ENCODE measurements at regions not wholly inside any gene's neighbourhood (a gene's known extent, or its start where the extent isn't known, plus 50 kb on each side); places are given as distances from the start of the nearest gene placed in this dataset.

DNA sequence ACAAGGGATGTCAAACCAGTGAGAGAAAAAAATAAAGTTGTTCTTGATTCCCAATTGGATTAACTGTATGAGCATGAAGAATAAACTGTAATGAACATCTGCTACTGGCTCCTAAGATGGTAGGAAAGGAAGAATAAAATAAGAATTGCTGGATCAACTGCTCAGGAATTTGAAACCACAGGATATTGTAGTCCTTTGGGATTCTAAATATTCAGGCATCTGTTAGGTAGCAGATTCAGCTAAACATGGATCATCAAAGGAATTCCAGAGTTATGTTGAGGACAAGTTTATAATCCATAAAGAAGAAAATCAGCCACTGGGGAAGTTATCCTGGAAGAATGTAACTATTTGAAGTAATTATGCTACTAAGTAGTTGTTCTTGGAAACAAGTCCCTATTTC, 65.8 kb downstream of the ISL1 start:
- no peaks in the 10 kb centered on the region for H3K27me3 ChIP-seq (replicated peaks; ENCODE audit: control insufficient read depth, insufficient read depth, low read length)
- no peaks in the 10 kb centered on the region for H3K36me3 ChIP-seq (ENCODE audit: control insufficient read depth, insufficient read depth, low read length)
- no peak overlapping the region for H3K4me3 ChIP-seq (replicated peaks; ENCODE audit: low read depth, low read length)
- DNase-seq (ENCODE audit: extremely low read depth, insufficient read length), result no peak
- TF ChIP-seq CTCF (IDR thresholded peaks at IDR 0.05; ENCODE audit: insufficient read depth, low read length, poor library complexity, severe bottlenecking), result no peak

- Histone ChIP-seq H3K36me3 (ENCODE audit: control insufficient read depth, insufficient read depth, low read length) (no peaks in the 10 kb centered on the region), H3K27me3 (replicated peaks; ENCODE audit: control insufficient read depth, insufficient read depth, low read length) (no peaks in the 10 kb centered on the region), H3K4me3 (replicated peaks; ENCODE audit: low read depth, low read length) (no peak overlapping the region)
- TF ChIP-seq CTCF (IDR thresholded peaks at IDR 0.05; ENCODE audit: insufficient read depth, low read length, poor library complexity, severe bottlenecking), result no peak
- no peak for DNase-seq (ENCODE audit: extremely low read depth, insufficient read length)
These were observed 69.3 kb downstream of the ISL1 start for GRCh38 chr5:51452562-51452961.

DNA sequence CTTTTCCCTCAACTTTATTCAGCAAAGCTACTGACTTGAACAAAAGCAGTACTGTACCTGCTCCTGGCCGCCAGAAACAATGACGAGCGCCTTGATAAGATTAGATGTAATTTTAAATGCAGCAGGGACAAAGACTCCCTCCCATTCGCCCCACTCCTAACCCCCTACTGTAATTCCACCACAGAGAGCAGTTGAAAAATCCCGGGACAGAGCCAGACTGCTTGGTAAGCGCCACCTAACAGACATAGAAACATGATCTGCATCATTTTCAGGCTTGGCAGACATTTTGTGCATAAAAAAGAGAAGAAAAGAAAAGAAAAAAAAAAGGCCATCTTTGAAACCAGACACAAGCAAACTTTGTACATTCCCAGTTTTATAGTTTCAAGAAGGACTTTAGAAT, 81.9 kb downstream of the ISL1 start:
- DNase-seq (ENCODE audit: extremely low read depth, insufficient read length), result no peak
- TF ChIP-seq CTCF (IDR thresholded peaks at IDR 0.05; ENCODE audit: insufficient read depth, low read length, poor library complexity, severe bottlenecking), result no peak
- no peak overlapping the region for H3K4me3 ChIP-seq (replicated peaks; ENCODE audit: low read depth, low read length)
- no peaks in the 10 kb centered on the region for H3K27me3 ChIP-seq (replicated peaks; ENCODE audit: control insufficient read depth, insufficient read depth, low read length)
- H3K36me3 ChIP-seq (ENCODE audit: control insufficient read depth, insufficient read depth, low read length), result no peaks in the 10 kb centered on the region

DNA sequence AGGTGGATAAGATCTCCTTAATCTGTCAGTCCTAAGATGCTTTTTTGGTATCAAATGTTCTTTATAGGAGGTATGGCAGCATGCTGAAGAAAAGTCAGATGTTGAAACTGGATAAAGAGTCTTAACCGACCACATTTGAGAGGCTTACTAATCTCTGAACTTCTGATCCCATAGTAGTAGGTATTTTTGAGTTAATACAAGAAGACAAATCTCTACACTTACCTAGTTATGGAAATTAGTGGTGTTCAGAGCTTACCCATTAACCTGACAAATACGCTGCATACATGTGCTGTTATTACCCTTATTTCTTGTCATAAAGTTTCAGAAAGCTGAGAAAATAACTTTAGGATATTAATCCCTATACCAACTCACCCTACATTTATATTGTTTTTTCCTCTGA, 83.0 kb downstream of the ISL1 start:
- TF ChIP-seq CTCF (IDR thresholded peaks at IDR 0.05; ENCODE audit: insufficient read depth, low read length, poor library complexity, severe bottlenecking), result no peak
- H3K4me3 ChIP-seq (replicated peaks; ENCODE audit: low read depth, low read length), result no peak overlapping the region
- H3K27me3 ChIP-seq (replicated peaks; ENCODE audit: control insufficient read depth, insufficient read depth, low read length), result no peaks in the 10 kb centered on the region
- DNase-seq (ENCODE audit: extremely low read depth, insufficient read length), result no peak
- no peaks in the 10 kb centered on the region for H3K36me3 ChIP-seq (ENCODE audit: control insufficient read depth, insufficient read depth, low read length)

DNA sequence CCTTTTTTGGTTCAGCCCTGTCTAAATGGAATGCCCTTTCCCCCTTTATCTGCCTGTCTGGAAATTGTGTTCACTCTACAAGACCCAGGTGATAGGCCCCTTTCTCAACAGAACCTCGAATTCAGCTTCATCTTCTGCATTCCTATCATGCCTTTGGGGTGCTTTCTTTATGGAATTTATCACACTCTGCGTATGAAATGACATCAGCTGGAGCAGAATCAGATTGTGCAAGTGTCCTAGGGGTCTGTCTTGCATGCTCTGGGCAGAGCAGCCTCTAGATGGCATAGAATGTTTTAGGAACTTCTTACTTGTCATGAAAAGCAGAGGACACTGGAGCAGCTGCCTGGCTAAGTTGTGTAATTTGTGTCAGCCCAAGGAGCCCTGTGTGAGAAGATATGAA, 84.9 kb downstream of the ISL1 start:
- no peaks in the 10 kb centered on the region for H3K27me3 ChIP-seq (replicated peaks; ENCODE audit: control insufficient read depth, insufficient read depth, low read length)
- peak; percentile 6 for TF ChIP-seq CTCF (IDR thresholded peaks at IDR 0.05; ENCODE audit: insufficient read depth, low read length, poor library complexity, severe bottlenecking)
- no peak for DNase-seq (ENCODE audit: extremely low read depth, insufficient read length)

DNA sequence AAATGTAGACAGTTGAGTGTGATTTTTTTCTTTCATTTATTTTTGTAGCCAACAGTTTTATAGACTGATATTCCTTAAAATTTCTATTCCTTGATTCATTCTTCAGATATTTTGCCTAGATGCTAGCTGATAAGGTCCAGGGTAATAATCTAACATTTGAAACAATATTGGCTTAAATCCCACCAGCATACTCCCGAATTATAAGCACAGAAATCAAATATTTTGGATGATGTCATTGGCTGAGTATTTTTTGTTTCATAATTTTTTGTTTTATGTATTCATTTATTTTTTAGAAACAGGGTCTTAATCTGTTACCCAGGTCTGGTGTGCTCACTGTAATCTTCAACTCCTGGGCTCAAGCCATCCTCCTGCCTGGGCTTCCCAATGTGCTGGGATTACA, 88.4 kb downstream of the ISL1 start:
- H3K36me3 ChIP-seq (ENCODE audit: control insufficient read depth, insufficient read depth, low read length), result no peaks in the 10 kb centered on the region
- no peak for TF ChIP-seq CTCF (IDR thresholded peaks at IDR 0.05; ENCODE audit: insufficient read depth, low read length, poor library complexity, severe bottlenecking)
- no peak for DNase-seq (ENCODE audit: extremely low read depth, insufficient read length)
- no peaks in the 10 kb centered on the region for H3K27me3 ChIP-seq (replicated peaks; ENCODE audit: control insufficient read depth, insufficient read depth, low read length)
- no peak overlapping the region for H3K4me3 ChIP-seq (replicated peaks; ENCODE audit: low read depth, low read length)

More for the DNA sequence above, 84.9 kb downstream of the ISL1 start:
- no peak overlapping the region for H3K4me3 ChIP-seq (replicated peaks; ENCODE audit: low read depth, low read length)
- H3K36me3 ChIP-seq (ENCODE audit: control insufficient read depth, insufficient read depth, low read length), result no peaks in the 10 kb centered on the region

All from GM06990 (cell line).